GM23338 (cell line): ENCODE measurements at regions not wholly inside any gene's neighbourhood (a gene's known extent, or its start where the extent isn't known, plus 50 kb on each side); places are given as distances from the start of the nearest gene placed in this dataset.

Experiments used
- CREB1 ChIP-seq: fragments of 250-450 bp; sonication (Bioruptor Pico); IDR thresholded peaks from 2 replicates; pipeline ENCODE4 v1.5.0; 2020; ENCODE audit warnings: low read depth, mild to moderate bottlenecking, moderate library complexity
- CTCF ChIP-seq, 2 experiments: fragments of 200-600 bp in 1 of 2; sonication (generic) in 1 of 2; conservative IDR thresholded peaks; 2 replicates each; pipeline versions ENCODE4 v1.5.1 to v1.6.1; 2016 to 2017; ENCODE audit warnings: antibody characterized with exemption in 2 of 2, low read depth in 2 of 2, mild to moderate bottlenecking in 2 of 2, moderate library complexity in 1 of 2
- ETS1 ChIP-seq: IDR thresholded peaks from 2 replicates; pipeline ENCODE4 v1.6.1; 2016; ENCODE audit warnings: antibody characterized with exemption
- EZH2 ChIP-seq: fragments of 200-600 bp; sonication (generic); IDR thresholded peaks from one replicate; pipeline ENCODE4 v1.8.0; 2017; ENCODE audit warnings: antibody characterized with exemption, mild to moderate bottlenecking, low read depth; ENCODE audit not compliant: unreplicated experiment
- EZH2phosphoT487 ChIP-seq: fragments of 200-600 bp; sonication (generic); IDR thresholded peaks from one replicate; pipeline ENCODE4 v1.8.1; 2018; ENCODE audit warnings: antibody characterized with exemption; ENCODE audit not compliant: unreplicated experiment
- NANOG ChIP-seq: IDR thresholded peaks from 2 replicates; pipeline ENCODE4 v1.6.1; 2016; ENCODE audit warnings: antibody characterized with exemption, borderline replicate concordance
- POLR2AphosphoS5 ChIP-seq: IDR thresholded peaks from 2 replicates; pipeline ENCODE4 v1.6.1; 2016; ENCODE audit warnings: antibody characterized with exemption, low read depth
- REST ChIP-seq: IDR thresholded peaks from one replicate; pipeline ENCODE4 v1.6.1; 2018; ENCODE audit warnings: antibody characterized with exemption; ENCODE audit not compliant: unreplicated experiment
- STAT1 ChIP-seq: IDR thresholded peaks from one replicate; pipeline ENCODE4 v1.6.1; 2016; ENCODE audit warnings: antibody characterized with exemption; ENCODE audit not compliant: unreplicated experiment
- ZNF114 ChIP-seq: fragments of 250-450 bp; sonication (Bioruptor Pico); IDR thresholded peaks from 2 replicates; pipeline ENCODE4 v1.5.0; 2020; ENCODE audit warnings: mild to moderate bottlenecking, moderate library complexity

- TF ChIP-seq CTCF (conservative IDR thresholded peaks at IDR 0.05; ENCODE audit: low read depth in 2 of 2): no peak
- TF ChIP-seq EZH2: no peak
- no peak for TF ChIP-seq CREB1 (CRISPR knock-in tag)
- no peak for TF ChIP-seq POLR2AphosphoS5
- no peak for TF ChIP-seq NANOG
- no peak for TF ChIP-seq EZH2phosphoT487
- TF ChIP-seq ZNF114 (CRISPR knock-in tag): no peak
- no peak for TF ChIP-seq ETS1
- no peak for TF ChIP-seq REST
- TF ChIP-seq STAT1: no peak
These were observed 825.1 kb upstream of the CNTNAP5 start for GRCh38 chr2:123200035-123200434.
